ENCODE measurements at regions not wholly inside any gene's neighbourhood (a gene's known extent, or its start where the extent isn't known, plus 50 kb on each side); places are given as distances from the start of the nearest gene placed in this dataset.

GRCh38 chr11:16410479-16410878 lies 54.1 kb upstream of the SOX6 start:
- TF ChIP-seq SMC3 (IDR thresholded peaks at IDR 0.05), result no peak
- TF ChIP-seq MAZ (IDR thresholded peaks at IDR 0.05; ENCODE audit: borderline replicate concordance, low read depth, low read length), result no peak
- TF ChIP-seq CTCF (IDR thresholded peaks at IDR 0.05), result no peak
- no peak for TF ChIP-seq EHMT2 (IDR thresholded peaks at IDR 0.05; ENCODE audit: low read depth)
- TF ChIP-seq USF2 (IDR thresholded peaks at IDR 0.05), result no peak
- TF ChIP-seq POLR2A (IDR thresholded peaks at IDR 0.05; ENCODE audit: low read length), result no peak
- no peak for TF ChIP-seq CHD4 (IDR thresholded peaks at IDR 0.05; ENCODE audit: borderline replicate concordance)
- TF ChIP-seq HES2 (IDR thresholded peaks at IDR 0.05), result no peak

Data from A549 (cell line).